Caco-2 (cell line): ENCODE measurements at regions not wholly inside any gene's neighbourhood (a gene's known extent, or its start where the extent isn't known, plus 50 kb on each side); places are given as distances from the start of the nearest gene placed in this dataset.

Source experiments
- BruUV-seq: library from RNA; stranded (reverse); fragments of 400-500 nt; replicated peaks from 2 replicates; lab custom pipeline; 2021; lab: Mats Ljungman, UMichigan
- CTCF ChIA-PET: fragments of 300-600 bp; sonication (Branson Sonifier 250); formaldehyde crosslinking; loops from one replicate; lab custom pipeline; 2022; ENCODE audit warnings: antibody characterized with exemption; lab: Charles Lee
- POLR2A ChIA-PET: fragments of 300-600 bp; sonication (Branson Sonifier 250); formaldehyde crosslinking; loops from one replicate; lab custom pipeline; 2022; ENCODE audit warnings: antibody characterized with exemption; lab: Charles Lee
- DNase-seq, 2 experiments: peaks; one replicate each; pipeline versions ENCODE4 v3.0.0 to v3.0.0-alpha.2; 2020 to 2022
- H3K27me3 ChIP-seq: replicated peaks from 2 replicates; pipeline ENCODE4 v1.6.0; 2011; ENCODE audit warnings: low read length; ENCODE audit not compliant: control insufficient read depth, insufficient read depth
- H3K36me3 ChIP-seq: 2 replicates; pipeline ENCODE4 v1.5.1; 2011; ENCODE audit warnings: low read length; ENCODE audit not compliant: control insufficient read depth, insufficient read depth
- H3K4me1 ChIP-seq: fragments of 250-450 bp; sonication (Bioruptor Pico); 2 replicates; pipeline ENCODE4 v1.5.1; 2020; ENCODE audit warnings: mild to moderate bottlenecking
- H3K4me3 ChIP-seq: 2 replicates; pipeline ENCODE4 v1.5.1; 2011; ENCODE audit warnings: low read depth, mild to moderate bottlenecking, control low read depth, low read length
- H3K9me3 ChIP-seq: fragments of 250-450 bp; sonication (Bioruptor Pico); 2 replicates; pipeline ENCODE4 v1.5.1; 2020; ENCODE audit warnings: mild to moderate bottlenecking, moderate library complexity
- H3K27ac Mint-ChIP-seq: one replicate; pipeline ENCODE4 v1.8.0; 2022; ENCODE audit warnings: mixed read lengths; ENCODE audit not compliant: unreplicated experiment
- H3K27me3 Mint-ChIP-seq: one replicate; pipeline ENCODE4 v1.8.0; 2022; ENCODE audit warnings: mixed read lengths; ENCODE audit not compliant: insufficient read depth, unreplicated experiment
- H3K36me3 Mint-ChIP-seq: one replicate; pipeline ENCODE4 v1.8.0; 2022; ENCODE audit warnings: mild to moderate bottlenecking, mixed read lengths; ENCODE audit not compliant: insufficient read depth, unreplicated experiment
- H3K4me1 Mint-ChIP-seq: one replicate; pipeline ENCODE4 v1.8.0; 2022; ENCODE audit warnings: low read depth, mixed read lengths; ENCODE audit not compliant: unreplicated experiment
- H3K4me3 Mint-ChIP-seq: one replicate; pipeline ENCODE4 v1.8.0; 2022; ENCODE audit warnings: mild to moderate bottlenecking, moderate library complexity, mixed read lengths; ENCODE audit not compliant: unreplicated experiment
- H3K9me3 Mint-ChIP-seq: one replicate; pipeline ENCODE4 v1.8.0; 2022; ENCODE audit warnings: mixed read lengths; ENCODE audit not compliant: unreplicated experiment
- intact Hi-C: fragments of 100-400 bp; cut with micrococcal nuclease; formaldehyde crosslinking; loops from one replicate; pipeline ENCODE4 v1.10.0; 2022; ENCODE audit not compliant: unreplicated experiment
- TF ChIP-seq, protein P1 (sequence below), 2 experiments: fragments of 200-600 bp in 1 of 2; IDR thresholded peaks; 1 replicate in 1 of 2; 2 replicates in 1 of 2; pipeline versions ENCODE4 v1.5.1 to v1.8.0; 2011 to 2022; ENCODE audit warnings: antibody characterized with exemption in 1 of 2, control low read depth in 1 of 2, inconsistent platforms in 1 of 2, low read depth in 1 of 2, low read length in 1 of 2, mild to moderate bottlenecking in 1 of 2, moderate library complexity in 1 of 2; ENCODE audit not compliant: insufficient read depth in 1 of 2, severe bottlenecking in 1 of 2, unreplicated experiment in 1 of 2

DNA sequence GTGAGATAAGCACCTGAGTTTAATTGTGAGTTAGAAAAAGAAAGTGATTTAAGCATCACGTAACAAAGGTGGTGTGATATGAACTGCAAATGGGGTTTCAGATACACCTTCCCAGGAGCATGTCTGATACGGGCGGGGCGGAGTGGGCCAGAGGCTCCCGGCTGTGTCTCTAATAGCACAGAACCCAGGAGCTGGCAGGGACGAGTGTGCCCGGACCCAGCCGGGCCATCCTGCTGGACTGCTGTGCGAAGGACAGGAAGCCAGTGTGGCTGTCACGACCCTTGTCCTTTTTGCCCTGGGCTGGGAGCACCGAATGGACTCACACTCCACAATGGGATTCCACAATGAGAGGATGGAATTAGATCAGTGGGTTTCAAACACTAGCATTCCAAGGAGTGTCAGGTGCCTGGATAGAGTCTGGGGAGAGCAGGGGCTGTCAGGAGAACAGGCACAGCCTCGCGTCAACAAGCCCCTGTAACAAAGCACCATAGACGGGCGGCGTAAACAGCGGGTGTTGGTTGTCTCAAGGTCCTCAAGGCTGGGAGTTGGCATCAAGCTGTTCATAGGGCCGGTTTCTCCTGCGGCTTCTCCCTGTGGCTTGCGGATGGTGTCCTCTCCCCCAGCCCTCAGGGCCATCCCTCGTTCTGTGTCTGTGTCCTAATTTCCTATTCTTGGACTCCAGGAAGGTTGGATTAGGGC, 242.6 kb upstream of the PITRM1 start:
- Mint-ChIP-seq H3K36me3 (no peaks in the 10 kb centered on the region), H3K27me3 (no peaks in the 10 kb centered on the region), H3K4me3 (no peak overlapping the region), H3K9me3 (peaks cover 21% of the 10 kb centered on the region), H3K27ac (no peak overlapping the region), H3K4me1 (peaks cover 13% of the 10 kb centered on the region)
- ChIA-PET POLR2A (no interaction called here), CTCF (no interaction called here)
- no TSS peak for BruUV-seq
- peaks cover 8% of the 10 kb centered on the region for H3K4me1 ChIP-seq
- TF ChIP-seq, protein P1, sequence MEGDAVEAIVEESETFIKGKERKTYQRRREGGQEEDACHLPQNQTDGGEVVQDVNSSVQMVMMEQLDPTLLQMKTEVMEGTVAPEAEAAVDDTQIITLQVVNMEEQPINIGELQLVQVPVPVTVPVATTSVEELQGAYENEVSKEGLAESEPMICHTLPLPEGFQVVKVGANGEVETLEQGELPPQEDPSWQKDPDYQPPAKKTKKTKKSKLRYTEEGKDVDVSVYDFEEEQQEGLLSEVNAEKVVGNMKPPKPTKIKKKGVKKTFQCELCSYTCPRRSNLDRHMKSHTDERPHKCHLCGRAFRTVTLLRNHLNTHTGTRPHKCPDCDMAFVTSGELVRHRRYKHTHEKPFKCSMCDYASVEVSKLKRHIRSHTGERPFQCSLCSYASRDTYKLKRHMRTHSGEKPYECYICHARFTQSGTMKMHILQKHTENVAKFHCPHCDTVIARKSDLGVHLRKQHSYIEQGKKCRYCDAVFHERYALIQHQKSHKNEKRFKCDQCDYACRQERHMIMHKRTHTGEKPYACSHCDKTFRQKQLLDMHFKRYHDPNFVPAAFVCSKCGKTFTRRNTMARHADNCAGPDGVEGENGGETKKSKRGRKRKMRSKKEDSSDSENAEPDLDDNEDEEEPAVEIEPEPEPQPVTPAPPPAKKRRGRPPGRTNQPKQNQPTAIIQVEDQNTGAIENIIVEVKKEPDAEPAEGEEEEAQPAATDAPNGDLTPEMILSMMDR (IDR thresholded peaks at IDR 0.05; ENCODE audit: insufficient read depth in 1 of 2, low read depth in 1 of 2, low read length in 1 of 2, severe bottlenecking in 1 of 2, unreplicated experiment in 1 of 2): no peak
- H3K27me3 ChIP-seq: no peaks in the 10 kb centered on the region
- DNase-seq: peak in 1 of 2 experiments; percentile 29
- intact Hi-C loops: no loop called here
- H3K36me3 ChIP-seq: no peaks in the 10 kb centered on the region
- H3K4me3 ChIP-seq: no peak overlapping the region
- 0 out of 2 replicates have a peak, but pooled peaks cover 7% of the 10 kb centered on the region for H3K9me3 ChIP-seq

DNA sequence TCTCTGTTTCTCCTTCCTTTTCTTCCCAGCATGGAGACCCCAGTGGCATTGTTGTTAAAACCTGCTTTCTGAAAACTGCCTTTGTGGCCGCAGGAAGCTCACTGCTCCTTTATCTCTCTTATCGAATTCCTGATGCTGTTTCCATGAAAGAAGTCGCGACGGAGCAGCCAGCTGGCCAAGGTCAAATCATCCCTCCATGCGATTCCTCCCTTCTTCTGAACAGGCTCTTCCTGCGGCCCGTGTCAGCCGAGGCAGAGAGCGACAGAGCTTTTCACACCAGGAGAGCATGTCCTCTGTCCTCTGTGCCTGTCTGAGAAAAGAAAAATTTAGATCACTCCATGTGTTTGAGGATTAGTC, 242.1 kb upstream of the PITRM1 start:
- POLR2A ChIA-PET: no interaction called here
- DNase-seq: peak in 1 of 2 experiments; percentile 24
- intact Hi-C loops: no loop called here
- TF ChIP-seq, protein P1 (IDR thresholded peaks at IDR 0.05; ENCODE audit: insufficient read depth in 1 of 2, low read depth in 1 of 2, low read length in 1 of 2, severe bottlenecking in 1 of 2, unreplicated experiment in 1 of 2): no peak
- Mint-ChIP-seq H3K27me3 (no peaks in the 10 kb centered on the region), H3K27ac (no peak overlapping the region), H3K4me3 (no peak overlapping the region), H3K9me3 (peaks cover 18% of the 10 kb centered on the region), H3K36me3 (no peaks in the 10 kb centered on the region), H3K4me1 (peaks cover 13% of the 10 kb centered on the region)
- BruUV-seq: no TSS peak
- Histone ChIP-seq H3K4me1 (peaks cover 8% of the 10 kb centered on the region), H3K9me3 (0 out of 2 replicates have a peak, but pooled peaks cover 7% of the 10 kb centered on the region), H3K27me3 (no peaks in the 10 kb centered on the region), H3K36me3 (no peaks in the 10 kb centered on the region), H3K4me3 (no peak overlapping the region)
- CTCF ChIA-PET: no interaction called here

DNA sequence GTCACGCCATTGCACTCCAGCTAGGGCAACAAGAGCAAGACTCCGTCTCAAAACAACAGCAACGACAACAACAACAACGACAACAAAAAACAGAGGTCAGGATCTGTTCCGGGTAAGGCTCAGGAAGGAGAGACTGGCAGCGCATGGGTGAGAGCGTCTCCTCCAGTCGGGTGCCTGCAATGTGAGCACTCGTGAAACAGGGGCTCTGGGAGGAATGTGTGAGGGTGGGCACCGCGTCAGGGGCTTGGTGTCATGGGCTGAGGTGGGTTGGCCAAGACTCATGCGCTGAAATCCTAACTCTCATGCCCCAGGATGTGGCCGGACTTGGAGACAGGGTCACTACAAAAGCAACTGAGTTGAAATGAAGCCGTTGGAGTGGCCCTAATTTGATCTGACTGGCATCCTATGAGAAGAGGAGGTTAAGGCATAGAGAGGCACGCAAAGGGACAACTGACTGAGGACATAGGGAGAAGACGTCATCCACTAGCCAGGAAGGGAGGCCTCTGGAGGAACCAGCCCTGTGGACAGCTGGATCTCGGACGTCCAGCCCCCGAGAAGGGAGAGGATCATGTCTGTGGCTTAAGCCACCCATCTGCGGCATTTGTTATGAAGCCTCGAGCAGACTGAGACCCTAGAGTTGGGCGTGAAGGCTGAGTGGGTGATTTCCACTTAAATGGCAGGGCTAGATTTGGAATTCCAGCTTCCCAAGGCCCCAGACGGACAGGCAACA, 241.5 kb upstream of the PITRM1 start:
- H3K27me3 Mint-ChIP-seq: no peaks in the 10 kb centered on the region
- peak in 1 of 2 experiments; percentile 25 for DNase-seq
- peaks cover 13% of the 10 kb centered on the region for H3K9me3 Mint-ChIP-seq
- CTCF ChIA-PET: no interaction called here
- POLR2A ChIA-PET: no interaction called here
- TF ChIP-seq, protein P1 (IDR thresholded peaks at IDR 0.05; ENCODE audit: insufficient read depth in 1 of 2, low read depth in 1 of 2, low read length in 1 of 2, severe bottlenecking in 1 of 2, unreplicated experiment in 1 of 2): no peak
- no peaks in the 10 kb centered on the region for H3K36me3 Mint-ChIP-seq
- no peak overlapping the region for H3K27ac Mint-ChIP-seq
- intact Hi-C loops: no loop called here
- H3K27me3 ChIP-seq: no peaks in the 10 kb centered on the region
- H3K4me1 Mint-ChIP-seq: peaks cover 13% of the 10 kb centered on the region
- no TSS peak for BruUV-seq
- 0 out of 2 replicates have a peak, but pooled peaks cover 7% of the 10 kb centered on the region for H3K9me3 ChIP-seq
- H3K4me3 ChIP-seq: no peak overlapping the region
- H3K4me1 ChIP-seq: peaks cover 8% of the 10 kb centered on the region
- H3K36me3 ChIP-seq: no peaks in the 10 kb centered on the region
- no peak overlapping the region for H3K4me3 Mint-ChIP-seq
